ENCODE measurements at regions not wholly inside any gene's neighbourhood (a gene's known extent, or its start where the extent isn't known, plus 50 kb on each side); places are given as distances from the start of the nearest gene placed in this dataset.

- Histone ChIP-seq H3K4ac (ENCODE audit: low read depth, low read length) (no peak overlapping the region), H4K5ac (ENCODE audit: low read depth, low read length) (no peak overlapping the region), H3K56ac (ENCODE audit: extremely low read depth, insufficient read depth, low read length) (no peak overlapping the region), H4K20me1 (ENCODE audit: insufficient read depth, low read length) (no peaks in the 10 kb centered on the region), H3K9me3 (ENCODE audit: control insufficient read depth, insufficient read depth, low read length) (no peaks in the 10 kb centered on the region; the same call in none of the 2 replicates), H3K18ac (ENCODE audit: low read depth, low read length) (no peak overlapping the region), H2BK15ac (ENCODE audit: low read depth, low read length) (no peak overlapping the region), H2BK5ac (ENCODE audit: low read depth, low read length, poor library complexity, severe bottlenecking) (no peak overlapping the region), H3K9ac (ENCODE audit: low read depth, low read length) (no peak overlapping the region), H3K36me3 (ENCODE audit: control insufficient read depth, insufficient read depth, low read length) (no peaks in the 10 kb centered on the region), H3K4me3 (ENCODE audit: insufficient read depth, low read depth, low read length) (no peak overlapping the region), H2BK120ac (ENCODE audit: low read depth, low read length) (no peak overlapping the region), H2AK5ac (ENCODE audit: low read depth, low read length) (no peak overlapping the region), H3K9me1 (ENCODE audit: insufficient read depth, low read length) (no peaks in the 10 kb centered on the region), H3K27me3 (ENCODE audit: control insufficient read depth, insufficient read depth, low read length) (no peaks in the 10 kb centered on the region), H4K8ac (ENCODE audit: low read depth in 2 of 2, low read length in 2 of 2) (no peak overlapping the region), H3K23ac (ENCODE audit: low read depth, low read length) (no peak overlapping the region), H3K79me1 (ENCODE audit: low read depth in 1 of 2, low read length in 2 of 2) (no peaks in the 10 kb centered on the region), H4K91ac (ENCODE audit: insufficient read depth, low read depth, low read length) (no peak overlapping the region), H3K4me2 (ENCODE audit: low read depth, low read length) (no peak overlapping the region), H2AFZ (replicated peaks; ENCODE audit: low read length, poor library complexity) (no peak overlapping the region), H3K4me1 (ENCODE audit: control insufficient read depth, insufficient read depth, low read length) (no peaks in the 10 kb centered on the region), H3K27ac (ENCODE audit: insufficient read depth, low read length) (no peak overlapping the region), H2AK9ac (replicated peaks; ENCODE audit: low read depth, low read length, poor library complexity) (no peak overlapping the region), H2BK20ac (ENCODE audit: low read depth, low read length) (no peak overlapping the region), H3K14ac (replicated peaks; ENCODE audit: low read depth, low read length) (no peak overlapping the region)
- ChIA-PET POLR2A (ENCODE audit: unreplicated experiment) (no interaction called here), CTCF (no interaction called here)
- dilution Hi-C loops (cut with HindIII; ENCODE audit: low sequenced_read_pairs, unreplicated experiment) (no loop called here), intact Hi-C loops (cut with micrococcal nuclease) (no loop called here), in situ Hi-C loops (cut with MboI; ENCODE audit: low sequenced_read_pairs) (no loop called here)
- 83% methylated on average over 4 of the region's 12 CpGs; no CpG with 5 or more reads in 1 of the 2 experiments for WGBS, 2 experiments (ENCODE audit: extremely low coverage in 2 of 2, insufficient read length in 1 of 2)
- no TSS peak for BruUV-seq (replicated peaks)
- ATAC-seq (ENCODE audit: low read depth): no peak
- TF ChIP-seq NFE2L2 (IDR thresholded peaks at IDR 0.05; ENCODE audit: low read depth, low read length) (no peak), MAZ (IDR thresholded peaks at IDR 0.05; ENCODE audit: borderline replicate concordance, low read depth, low read length) (no peak), MAFK (IDR thresholded peaks at IDR 0.05; ENCODE audit: low read depth, low read length) (no peak), SMC3 (IDR thresholded peaks at IDR 0.05; ENCODE audit: low read depth, low read length) (no peak), RFX5 (IDR thresholded peaks at IDR 0.05; ENCODE audit: low read depth, low read length) (no peak), USF2 (IDR thresholded peaks at IDR 0.05; ENCODE audit: low read depth, low read length) (no peak), RCOR1 (IDR thresholded peaks at IDR 0.05; ENCODE audit: insufficient replicate concordance, low read length) (no peak), POLR2A (IDR thresholded peaks at IDR 0.05; ENCODE audit: low read depth, low read length) (no peak), CHD1 (IDR thresholded peaks at IDR 0.05; ENCODE audit: low read depth, low read length) (no peak), CEBPB (IDR thresholded peaks at IDR 0.05; ENCODE audit: low read depth, low read length) (no peak), FOS (IDR thresholded peaks at IDR 0.05; ENCODE audit: low read depth, low read length) (no peak), BHLHE40 (IDR thresholded peaks at IDR 0.05; ENCODE audit: low read depth, low read length) (no peak), RAD21 (IDR thresholded peaks at IDR 0.05; ENCODE audit: low read length) (no peak), MXI1 (IDR thresholded peaks at IDR 0.05; ENCODE audit: borderline replicate concordance, low read depth, low read length) (no peak)
- TF ChIP-seq, protein P1, sequence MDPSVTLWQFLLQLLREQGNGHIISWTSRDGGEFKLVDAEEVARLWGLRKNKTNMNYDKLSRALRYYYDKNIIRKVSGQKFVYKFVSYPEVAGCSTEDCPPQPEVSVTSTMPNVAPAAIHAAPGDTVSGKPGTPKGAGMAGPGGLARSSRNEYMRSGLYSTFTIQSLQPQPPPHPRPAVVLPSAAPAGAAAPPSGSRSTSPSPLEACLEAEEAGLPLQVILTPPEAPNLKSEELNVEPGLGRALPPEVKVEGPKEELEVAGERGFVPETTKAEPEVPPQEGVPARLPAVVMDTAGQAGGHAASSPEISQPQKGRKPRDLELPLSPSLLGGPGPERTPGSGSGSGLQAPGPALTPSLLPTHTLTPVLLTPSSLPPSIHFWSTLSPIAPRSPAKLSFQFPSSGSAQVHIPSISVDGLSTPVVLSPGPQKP (IDR thresholded peaks at IDR 0.05; ENCODE audit: borderline replicate concordance, low read depth, low read length): no peak
- TF ChIP-seq, protein P2, sequence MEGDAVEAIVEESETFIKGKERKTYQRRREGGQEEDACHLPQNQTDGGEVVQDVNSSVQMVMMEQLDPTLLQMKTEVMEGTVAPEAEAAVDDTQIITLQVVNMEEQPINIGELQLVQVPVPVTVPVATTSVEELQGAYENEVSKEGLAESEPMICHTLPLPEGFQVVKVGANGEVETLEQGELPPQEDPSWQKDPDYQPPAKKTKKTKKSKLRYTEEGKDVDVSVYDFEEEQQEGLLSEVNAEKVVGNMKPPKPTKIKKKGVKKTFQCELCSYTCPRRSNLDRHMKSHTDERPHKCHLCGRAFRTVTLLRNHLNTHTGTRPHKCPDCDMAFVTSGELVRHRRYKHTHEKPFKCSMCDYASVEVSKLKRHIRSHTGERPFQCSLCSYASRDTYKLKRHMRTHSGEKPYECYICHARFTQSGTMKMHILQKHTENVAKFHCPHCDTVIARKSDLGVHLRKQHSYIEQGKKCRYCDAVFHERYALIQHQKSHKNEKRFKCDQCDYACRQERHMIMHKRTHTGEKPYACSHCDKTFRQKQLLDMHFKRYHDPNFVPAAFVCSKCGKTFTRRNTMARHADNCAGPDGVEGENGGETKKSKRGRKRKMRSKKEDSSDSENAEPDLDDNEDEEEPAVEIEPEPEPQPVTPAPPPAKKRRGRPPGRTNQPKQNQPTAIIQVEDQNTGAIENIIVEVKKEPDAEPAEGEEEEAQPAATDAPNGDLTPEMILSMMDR (conservative IDR thresholded peaks at IDR 0.05; ENCODE audit: low read depth, low read length): no peak
- no peak for DNase-seq
Observed at GRCh38 chr9:135350003-135350315, 129.6 kb upstream of the PPP1R26 start.

Data from IMR-90 (cell line).